Activated CD4-positive, alpha-beta T cell treated with anti-CD3 and anti-CD28 coated beads, Interleukin-2, amount 10 ng/mL, durations not matched to agents 7 days and 5 days (primary cell): ENCODE measurements at regions not wholly inside any gene's neighbourhood (a gene's known extent, or its start where the extent isn't known, plus 50 kb on each side); places are given as distances from the start of the nearest gene placed in this dataset.
"Not testable (repeated sequence)": the region's sequence is repeated elsewhere in the genome, so short reads cannot be mapped to it uniquely, and the experiment has no call there.

Experiments
- CTCF ChIA-PET: fragments of 350-600 bp; sonication (Branson Sonifier 250); formaldehyde crosslinking; loops from one replicate; lab custom pipeline; 2021; ENCODE audit warnings: antibody characterized with exemption; lab: Charles Lee
- POLR2A ChIA-PET: fragments of 350-600 bp; sonication (Branson Sonifier 250); formaldehyde crosslinking; loops from one replicate; lab custom pipeline; 2021; ENCODE audit warnings: antibody characterized with exemption; lab: Charles Lee
- DNase-seq: peaks from one replicate; pipeline ENCODE4 v3.0.0-alpha.2; 2020
- H3K27ac Mint-ChIP-seq: one replicate; pipeline ENCODE4 v1.8.0; 2021; ENCODE audit warnings: mild to moderate bottlenecking, moderate library complexity, mixed read lengths
- H3K27me3 Mint-ChIP-seq: one replicate; pipeline ENCODE4 v1.8.0; 2021; ENCODE audit warnings: mixed read lengths
- H3K36me3 Mint-ChIP-seq: one replicate; pipeline ENCODE4 v1.8.0; 2021; ENCODE audit warnings: low read depth, mixed read lengths
- H3K4me1 Mint-ChIP-seq: one replicate; pipeline ENCODE4 v1.8.0; 2021; ENCODE audit warnings: mixed read lengths
- H3K4me3 Mint-ChIP-seq: one replicate; pipeline ENCODE4 v1.8.0; 2021; ENCODE audit warnings: mild to moderate bottlenecking, moderate library complexity, mixed read lengths
- H3K9me3 Mint-ChIP-seq: one replicate; pipeline ENCODE4 v1.8.0; 2021; ENCODE audit warnings: mixed read lengths

DNA sequence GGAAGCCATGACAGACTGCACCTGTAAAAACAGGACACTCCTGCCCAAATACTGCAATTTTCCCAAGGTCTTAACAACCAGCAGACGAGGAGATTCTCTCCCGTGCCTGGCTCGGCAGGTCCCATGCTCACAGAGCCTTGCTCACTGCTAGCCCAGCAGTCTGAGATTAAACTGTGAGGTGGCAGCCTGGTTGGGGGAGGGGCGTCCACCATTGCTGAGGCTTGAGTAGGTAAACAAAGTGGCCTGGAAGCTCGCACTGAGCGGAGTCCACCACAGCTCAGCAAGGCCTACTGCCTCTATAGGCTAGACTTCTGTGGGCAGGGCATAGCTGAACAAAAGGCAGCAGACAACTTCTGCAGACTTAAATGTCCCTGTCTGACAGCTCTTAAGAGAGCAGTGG, 80.3 kb downstream of the ANXA5 start:
- H3K27ac Mint-ChIP-seq, POLR2A ChIA-PET, H3K4me3 Mint-ChIP-seq, H3K36me3 Mint-ChIP-seq, H3K4me1 Mint-ChIP-seq, CTCF ChIA-PET, DNase-seq, H3K9me3 Mint-ChIP-seq: not testable (repeated sequence)
- H3K27me3 Mint-ChIP-seq, result peaks cover 22% of the 10 kb centered on the region

- no peaks in the 10 kb centered on the region for H3K36me3 Mint-ChIP-seq
- no peak overlapping the region for H3K27ac Mint-ChIP-seq
- CTCF ChIA-PET, result no interaction called here
- DNase-seq, result no peak
- POLR2A ChIA-PET, result no interaction called here
- no peaks in the 10 kb centered on the region for H3K4me1 Mint-ChIP-seq
- no peak overlapping the region for H3K4me3 Mint-ChIP-seq
- no peaks in the 10 kb centered on the region for H3K9me3 Mint-ChIP-seq
- H3K27me3 Mint-ChIP-seq, result peaks cover 15% of the 10 kb centered on the region
Measured at GRCh38 chr4:121614101-121614500, 82.7 kb downstream of the ANXA5 start.

GRCh38 chr4:121599049-121599448, 97.7 kb downstream of the ANXA5 start:
- ChIA-PET CTCF (no interaction called here), POLR2A (no interaction called here)
- Mint-ChIP-seq H3K27ac (no peak overlapping the region), H3K4me1 (peaks cover 3% of the 10 kb centered on the region), H3K27me3 (peaks cover 26% of the 10 kb centered on the region), H3K9me3 (no peaks in the 10 kb centered on the region), H3K36me3 (no peaks in the 10 kb centered on the region), H3K4me3 (no peak overlapping the region)
- DNase-seq, result no peak

DNA sequence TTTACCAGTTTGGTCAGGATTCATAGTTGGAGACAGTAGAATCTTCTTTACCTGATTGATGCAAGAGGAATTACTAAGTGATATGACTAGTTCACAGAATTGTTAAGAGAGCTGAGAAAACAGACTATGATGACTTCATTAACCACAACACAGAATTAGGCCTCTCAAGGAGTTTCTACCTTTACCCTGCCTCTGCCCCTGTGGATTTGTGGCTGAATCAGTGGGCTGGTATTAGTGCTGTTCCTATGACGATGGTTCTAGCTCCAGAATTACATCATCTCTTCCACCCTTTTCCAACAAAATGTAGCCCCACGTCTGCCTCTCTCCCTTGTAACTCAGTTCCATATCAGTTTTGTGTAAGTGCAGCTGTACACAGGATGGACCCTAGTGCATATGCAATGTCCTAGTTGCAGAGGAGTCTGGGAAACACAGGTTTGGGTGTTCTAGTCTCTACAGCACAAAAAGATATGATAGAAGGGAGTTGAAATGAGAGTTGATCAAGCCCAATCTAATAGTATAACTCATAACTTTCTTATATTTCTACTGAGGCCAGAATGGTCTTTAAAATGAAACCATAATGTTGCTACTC, 99.3 kb downstream of the ANXA5 start:
- peaks cover 24% of the 10 kb centered on the region for H3K27me3 Mint-ChIP-seq
- no peaks in the 10 kb centered on the region for H3K9me3 Mint-ChIP-seq
- H3K27ac Mint-ChIP-seq, result no peak overlapping the region
- ChIA-PET CTCF (no interaction called here), POLR2A (no interaction called here)
- no peak for DNase-seq
- H3K4me1 Mint-ChIP-seq, result peaks cover 3% of the 10 kb centered on the region
- H3K36me3 Mint-ChIP-seq, result no peaks in the 10 kb centered on the region
- no peak overlapping the region for H3K4me3 Mint-ChIP-seq

GRCh38 chr4:121594796-121595526, 101.8 kb downstream of the ANXA5 start:
- no peak for DNase-seq
- POLR2A ChIA-PET, result no interaction called here
- Mint-ChIP-seq H3K4me3 (no peak overlapping the region), H3K27ac (no peak overlapping the region), H3K36me3 (no peaks in the 10 kb centered on the region), H3K27me3 (peaks cover 15% of the 10 kb centered on the region), H3K9me3 (no peaks in the 10 kb centered on the region), H3K4me1 (peaks cover 3% of the 10 kb centered on the region)
- CTCF ChIA-PET, result no interaction called here

DNA sequence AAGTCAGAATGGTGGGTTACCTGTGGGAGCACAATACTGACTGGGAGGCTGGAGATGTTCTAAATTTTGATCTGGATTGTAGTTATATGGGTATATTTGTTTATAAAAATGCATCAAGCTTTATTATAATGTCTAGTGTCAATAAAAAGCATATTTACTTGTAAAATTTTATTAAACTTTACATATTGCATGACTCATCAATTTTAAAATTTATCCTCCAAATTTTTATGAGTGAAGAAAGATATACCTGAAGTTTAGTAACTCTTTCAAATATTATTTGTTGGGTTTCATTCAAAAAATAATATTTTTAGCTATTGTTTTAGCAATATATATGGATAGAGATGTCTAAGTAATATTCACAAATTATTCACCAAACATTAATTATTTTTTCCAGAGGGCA, 103.0 kb downstream of the ANXA5 start:
- H3K27me3 Mint-ChIP-seq, result peaks cover 15% of the 10 kb centered on the region
- H3K4me1 Mint-ChIP-seq, result peaks cover 3% of the 10 kb centered on the region
- no peaks in the 10 kb centered on the region for H3K9me3 Mint-ChIP-seq
- H3K4me3 Mint-ChIP-seq, result no peak overlapping the region
- no peak overlapping the region for H3K27ac Mint-ChIP-seq
- ChIA-PET CTCF (no interaction called here), POLR2A (no interaction called here)
- DNase-seq, result no peak
- H3K36me3 Mint-ChIP-seq, result no peaks in the 10 kb centered on the region

DNA sequence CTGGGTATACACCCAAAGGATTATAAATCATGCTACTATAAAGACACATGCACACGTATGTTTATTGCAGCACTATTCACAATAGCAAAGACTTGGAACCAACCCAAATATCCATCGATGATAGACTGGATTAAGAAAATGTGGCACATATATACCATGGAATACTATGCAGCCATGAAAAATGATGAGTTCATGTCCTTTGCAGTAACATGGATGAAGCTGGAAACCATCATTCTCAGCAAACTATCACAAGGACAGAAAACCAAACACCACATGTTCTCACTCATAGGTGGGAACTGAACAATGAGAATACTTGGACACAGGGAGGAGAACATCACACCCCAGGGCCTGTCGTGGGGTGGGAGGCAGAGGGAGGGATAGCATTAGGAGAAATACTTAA, 104.5 kb downstream of the ANXA5 start:
- CTCF ChIA-PET, H3K4me3 Mint-ChIP-seq, H3K27ac Mint-ChIP-seq: not testable (repeated sequence)

DNA sequence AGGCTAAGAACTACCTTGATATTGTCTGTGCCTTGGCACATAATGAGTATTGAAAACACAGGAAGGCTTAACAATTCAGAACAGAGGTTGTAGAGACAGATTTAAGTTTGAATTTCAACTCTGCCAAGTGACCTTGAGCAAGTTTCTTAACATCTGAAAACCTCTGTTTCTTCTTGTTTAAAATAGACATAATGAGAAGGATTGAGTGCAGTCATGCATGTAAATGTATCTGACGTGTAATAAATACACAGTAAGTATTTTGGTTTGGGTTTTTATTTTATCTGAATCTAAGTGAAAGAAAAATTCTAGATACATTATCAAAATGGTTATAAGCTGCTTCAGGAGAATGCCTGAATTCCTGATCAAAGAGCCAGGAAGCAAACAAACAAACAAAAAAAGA, 111.9 kb downstream of the ANXA5 start:
- no peak for DNase-seq
- no peak overlapping the region for H3K4me3 Mint-ChIP-seq
- CTCF ChIA-PET, result no interaction called here
- H3K27me3 Mint-ChIP-seq, result peaks cover 34% of the 10 kb centered on the region
- no peaks in the 10 kb centered on the region for H3K9me3 Mint-ChIP-seq
- H3K36me3 Mint-ChIP-seq, result no peaks in the 10 kb centered on the region
- no peak overlapping the region for H3K27ac Mint-ChIP-seq
- POLR2A ChIA-PET, result no interaction called here
- no peaks in the 10 kb centered on the region for H3K4me1 Mint-ChIP-seq

More for the DNA sequence above, 104.5 kb downstream of the ANXA5 start:
- peaks cover 22% of the 10 kb centered on the region for H3K27me3 Mint-ChIP-seq
- DNase-seq, H3K9me3 Mint-ChIP-seq, POLR2A ChIA-PET, H3K36me3 Mint-ChIP-seq, H3K4me1 Mint-ChIP-seq: not testable (repeated sequence)

DNA sequence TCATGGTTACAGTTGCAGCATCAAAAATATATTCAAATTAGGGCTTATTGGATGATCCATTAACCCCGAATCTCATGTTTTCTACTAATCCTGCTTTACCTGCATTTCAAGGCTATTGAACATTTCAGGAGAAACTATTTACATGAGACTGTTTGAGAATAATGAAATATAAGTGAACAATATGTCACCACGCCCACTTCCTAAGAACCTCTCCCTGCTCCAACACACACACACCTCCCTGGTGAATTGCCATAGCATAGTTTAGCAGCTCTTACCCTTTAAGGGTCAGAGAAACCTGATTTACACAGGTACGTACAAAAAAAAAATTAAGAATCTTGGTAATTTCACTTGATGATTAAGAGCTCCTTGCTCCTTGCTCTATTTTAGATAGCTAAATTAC, 113.4 kb downstream of the ANXA5 start:
- Mint-ChIP-seq H3K4me3 (no peak overlapping the region), H3K36me3 (no peaks in the 10 kb centered on the region), H3K4me1 (no peaks in the 10 kb centered on the region), H3K9me3 (no peaks in the 10 kb centered on the region), H3K27ac (no peak overlapping the region), H3K27me3 (peaks cover 31% of the 10 kb centered on the region)
- ChIA-PET POLR2A (no interaction called here), CTCF (interaction anchor here (0.6 kb wide), 1 partner anchor 41 kb away, joined by 4 read pairs; no protein-coding TSS in a partner anchor)
- DNase-seq, result no peak

GRCh38 chr4:121582296-121582695, 114.5 kb downstream of the ANXA5 start:
- no peaks in the 10 kb centered on the region for H3K9me3 Mint-ChIP-seq
- no peak overlapping the region for H3K27ac Mint-ChIP-seq
- H3K36me3 Mint-ChIP-seq, result no peaks in the 10 kb centered on the region
- POLR2A ChIA-PET, result no interaction called here
- H3K4me1 Mint-ChIP-seq, result no peaks in the 10 kb centered on the region
- CTCF ChIA-PET, result no interaction called here
- H3K27me3 Mint-ChIP-seq, result peaks cover 27% of the 10 kb centered on the region
- DNase-seq, result no peak
- no peak overlapping the region for H3K4me3 Mint-ChIP-seq

- CTCF ChIA-PET, H3K4me1 Mint-ChIP-seq, H3K9me3 Mint-ChIP-seq, POLR2A ChIA-PET, H3K4me3 Mint-ChIP-seq, DNase-seq, H3K27ac Mint-ChIP-seq, H3K36me3 Mint-ChIP-seq: not testable (repeated sequence)
- H3K27me3 Mint-ChIP-seq, result peaks cover 17% of the 10 kb centered on the region
Measured at GRCh38 chr4:121575392-121575791, 121.4 kb downstream of the ANXA5 start.

GRCh38 chr4:121574618-121575017, 122.2 kb downstream of the ANXA5 start:
- H3K36me3 Mint-ChIP-seq, result no peaks in the 10 kb centered on the region
- peaks cover 19% of the 10 kb centered on the region for H3K27me3 Mint-ChIP-seq
- H3K4me1 Mint-ChIP-seq, result no peaks in the 10 kb centered on the region
- no peak overlapping the region for H3K4me3 Mint-ChIP-seq
- no peak for DNase-seq
- H3K27ac Mint-ChIP-seq, result no peak overlapping the region
- no peaks in the 10 kb centered on the region for H3K9me3 Mint-ChIP-seq
- POLR2A ChIA-PET, result no interaction called here
- CTCF ChIA-PET, result no interaction called here

GRCh38 chr4:121567748-121568147, 129.0 kb downstream of the ANXA5 start:
- Mint-ChIP-seq H3K27ac (no peak overlapping the region), H3K4me3 (no peak overlapping the region), H3K36me3 (no peaks in the 10 kb centered on the region), H3K27me3 (peaks cover 18% of the 10 kb centered on the region), H3K9me3 (no peaks in the 10 kb centered on the region), H3K4me1 (no peaks in the 10 kb centered on the region)
- POLR2A ChIA-PET, result no interaction called here
- no peak for DNase-seq
- CTCF ChIA-PET, result no interaction called here
